Naive thymus-derived CD8-positive, alpha-beta T cell (primary cell): ENCODE measurements at regions not wholly inside any gene's neighbourhood (a gene's known extent, or its start where the extent isn't known, plus 50 kb on each side); places are given as distances from the start of the nearest gene placed in this dataset.

Experiments used
- ATAC-seq, 2 donors: fragments of 150-1000 bp; cut with Tn5 transposase in 1 of 2; sonication (Bioruptor Pico), chemical (Tn5 transposase) in 1 of 2; 1 replicate in 1 of 2; 2 replicates in 1 of 2; pipeline ENCODE4 v1.10.0; 2021; ENCODE audit warnings: mild to moderate bottlenecking in 2 of 2, moderate library complexity in 2 of 2
- POLR2A ChIA-PET: fragments of 350-600 bp; sonication (Branson Sonifier 250); formaldehyde crosslinking; loops from one replicate; lab custom pipeline; 2021; ENCODE audit warnings: antibody characterized with exemption; lab: Charles Lee
- DNase-seq, 10 donors: peaks; one replicate each; pipeline versions ENCODE4 v3.0.0 to v3.0.0-alpha.2; 2020 to 2022
- H3K27ac Mint-ChIP-seq, 10 donors: one replicate each; pipeline ENCODE4 v1.8.0; 2020 to 2022; ENCODE audit warnings: mild to moderate bottlenecking in 10 of 10, mixed read lengths in 10 of 10, moderate library complexity in 4 of 10, inconsistent platforms in 1 of 10
- H3K27me3 Mint-ChIP-seq, 5 donors: one replicate each; pipeline ENCODE4 v1.8.0; 2021 to 2022; ENCODE audit warnings: mixed read lengths in 5 of 5
- H3K36me3 Mint-ChIP-seq, 3 donors: one replicate each; pipeline ENCODE4 v1.8.0; 2020 to 2022; ENCODE audit warnings: mixed read lengths in 3 of 3, mild to moderate bottlenecking in 2 of 3, inconsistent platforms in 1 of 3
- H3K4me1 Mint-ChIP-seq, 4 donors: one replicate each; pipeline ENCODE4 v1.8.0; 2021 to 2022; ENCODE audit warnings: mixed read lengths in 4 of 4
- H3K4me3 Mint-ChIP-seq, 10 donors: one replicate each; pipeline ENCODE4 v1.8.0; 2020 to 2022; ENCODE audit warnings: mild to moderate bottlenecking in 10 of 10, mixed read lengths in 10 of 10, moderate library complexity in 6 of 10, inconsistent platforms in 1 of 10
- H3K9me3 Mint-ChIP-seq, 9 donors: one replicate each; pipeline ENCODE4 v1.8.0; 2020 to 2022; ENCODE audit warnings: mixed read lengths in 9 of 9, mild to moderate bottlenecking in 3 of 9, inconsistent platforms in 1 of 9, moderate library complexity in 1 of 9

DNA sequence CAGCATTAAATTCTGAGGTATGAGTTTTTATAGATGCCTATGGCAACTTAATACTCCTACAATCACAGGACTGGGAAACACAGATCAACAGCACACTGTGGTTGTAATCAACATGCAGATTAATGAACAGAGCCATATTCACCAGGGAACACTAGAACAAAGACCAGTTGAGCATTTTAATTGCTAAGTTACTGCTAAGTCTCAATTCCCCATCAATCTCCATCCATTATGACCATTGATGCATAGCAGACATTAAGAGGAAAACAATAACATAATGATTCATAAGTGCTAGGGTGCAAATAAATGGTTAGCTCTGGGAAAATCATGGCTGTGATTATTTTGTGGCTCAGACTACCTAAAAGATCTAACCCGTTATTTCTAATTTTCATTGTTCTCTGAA lies 505.6 kb downstream of the TRHDE start:
- Mint-ChIP-seq H3K9me3 (peaks cover 0 to 24% (median 4%) of the 10 kb centered on the region in 9 donors), H3K36me3 (no peaks in the 10 kb centered on the region), H3K4me1 (no peaks in the 10 kb centered on the region), H3K27me3 (no peaks in the 10 kb centered on the region), H3K4me3 (no peak overlapping the region), H3K27ac (no peak overlapping the region)
- DNase-seq (no peak), ATAC-seq (no peak)
- POLR2A ChIA-PET = no interaction called here

DNA sequence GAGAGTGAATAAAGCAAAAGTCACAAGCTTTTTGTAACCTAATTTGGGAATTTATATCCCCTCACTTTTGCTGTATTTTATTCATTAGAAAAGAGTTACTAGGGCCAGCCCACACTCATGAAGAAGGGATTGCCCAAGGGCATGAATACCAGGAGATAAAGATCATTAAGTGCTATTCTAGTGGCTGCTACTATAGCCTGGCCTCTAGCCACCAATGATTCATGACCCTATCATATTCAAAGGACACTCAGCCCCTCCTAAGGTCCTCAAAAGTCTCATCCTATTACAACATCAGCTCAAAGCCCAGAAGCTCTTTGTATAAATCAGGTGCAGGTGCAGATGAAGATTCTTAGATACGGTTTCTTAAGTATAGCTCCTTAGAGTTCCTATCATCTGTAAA lies 518.1 kb downstream of the TRHDE start:
- POLR2A ChIA-PET = no interaction called here
- ATAC-seq (no peak), DNase-seq (no peak)
- no peaks in the 10 kb centered on the region for H3K4me1 Mint-ChIP-seq
- H3K27me3 Mint-ChIP-seq = peaks cover 0 to 3% (median 0%) of the 10 kb centered on the region in 5 donors
- no peak overlapping the region for H3K4me3 Mint-ChIP-seq
- H3K36me3 Mint-ChIP-seq = no peaks in the 10 kb centered on the region
- H3K9me3 Mint-ChIP-seq = peaks cover 0 to 16% (median 5%) of the 10 kb centered on the region in 9 donors
- no peak overlapping the region for H3K27ac Mint-ChIP-seq

DNA sequence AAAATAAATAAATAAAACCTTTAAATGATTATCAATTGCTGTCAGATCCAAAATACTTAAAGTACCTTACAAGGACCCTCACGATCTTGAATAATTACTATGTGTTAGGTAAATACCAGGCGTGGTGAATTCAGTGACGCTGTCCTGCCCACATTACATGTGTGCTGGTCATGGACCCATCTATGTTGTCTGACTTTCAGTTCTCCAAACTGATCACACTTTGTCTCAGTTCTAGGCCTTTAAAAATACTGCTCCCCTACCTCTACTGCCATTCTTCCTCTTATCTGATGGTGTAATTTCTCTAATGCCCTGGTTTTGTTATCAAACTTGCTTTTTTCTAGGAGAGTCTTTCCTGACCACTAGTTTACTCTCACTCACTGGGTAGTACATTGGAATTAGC lies 520.7 kb downstream of the TRHDE start:
- peaks cover 4 to 27% (median 14%) of the 10 kb centered on the region in 9 donors for H3K9me3 Mint-ChIP-seq
- no peak overlapping the region for H3K27ac Mint-ChIP-seq
- no peaks in the 10 kb centered on the region for H3K4me1 Mint-ChIP-seq
- DNase-seq (no peak), ATAC-seq (no peak)
- no peaks in the 10 kb centered on the region for H3K36me3 Mint-ChIP-seq
- H3K27me3 Mint-ChIP-seq = peaks cover 0 to 3% (median 0%) of the 10 kb centered on the region in 5 donors
- H3K4me3 Mint-ChIP-seq = no peak overlapping the region
- POLR2A ChIA-PET = no interaction called here

DNA sequence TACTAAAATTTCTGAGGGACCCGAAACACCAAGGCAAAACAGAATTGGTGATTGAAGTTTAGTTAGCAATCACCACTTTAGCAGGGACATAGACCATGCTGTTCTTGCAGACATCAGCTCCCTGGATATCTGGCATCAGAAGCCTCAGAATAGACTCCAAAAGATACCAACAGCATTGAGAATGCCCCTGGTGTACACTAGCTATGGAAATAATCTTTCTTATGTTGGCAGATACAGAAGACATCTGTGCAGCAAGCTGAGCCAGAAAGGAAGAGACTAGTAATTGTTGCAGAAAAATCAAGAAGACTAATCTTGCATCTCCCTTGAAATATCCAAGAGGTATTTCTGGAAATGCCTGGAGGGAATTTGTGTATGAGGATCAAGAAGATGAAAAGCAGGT lies 521.6 kb downstream of the TRHDE start:
- peaks cover 0 to 3% (median 0%) of the 10 kb centered on the region in 5 donors for H3K27me3 Mint-ChIP-seq
- no peak for DNase-seq
- H3K4me3 Mint-ChIP-seq = no peak overlapping the region
- peaks cover 6 to 27% (median 16%) of the 10 kb centered on the region in 9 donors for H3K9me3 Mint-ChIP-seq
- no peaks in the 10 kb centered on the region for H3K36me3 Mint-ChIP-seq
- POLR2A ChIA-PET = no interaction called here
- ATAC-seq = no peak
- H3K4me1 Mint-ChIP-seq = no peaks in the 10 kb centered on the region
- H3K27ac Mint-ChIP-seq = no peak overlapping the region

DNA sequence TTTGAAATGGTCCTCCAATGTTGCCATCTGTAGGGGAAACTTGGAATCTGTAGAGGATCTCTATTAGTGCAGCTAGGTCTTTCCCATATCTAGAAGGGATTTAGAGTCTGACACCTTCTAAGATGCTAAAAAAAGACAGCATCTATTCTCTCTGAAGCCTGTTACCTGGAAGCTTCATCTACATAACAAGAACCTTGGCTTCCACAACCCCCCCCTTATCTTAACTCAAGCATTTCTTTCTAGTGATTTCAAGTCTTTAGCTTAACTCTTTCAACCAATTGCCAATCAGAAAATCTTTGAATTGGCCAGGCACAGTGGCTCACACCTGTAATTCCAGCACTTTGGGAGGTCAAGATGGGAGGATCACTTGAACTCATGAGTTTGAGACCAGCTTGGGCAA lies 543.3 kb downstream of the TRHDE start:
- H3K27ac Mint-ChIP-seq = no peak overlapping the region
- POLR2A ChIA-PET = no interaction called here
- no peaks in the 10 kb centered on the region for H3K27me3 Mint-ChIP-seq
- ATAC-seq = no peak
- no peaks in the 10 kb centered on the region for H3K4me1 Mint-ChIP-seq
- no peak for DNase-seq
- no peak overlapping the region for H3K4me3 Mint-ChIP-seq
- peaks cover 0 to 8% (median 0%) of the 10 kb centered on the region in 3 donors for H3K36me3 Mint-ChIP-seq
- peaks cover 0 to 73% (median 28%) of the 10 kb centered on the region in 9 donors for H3K9me3 Mint-ChIP-seq

DNA sequence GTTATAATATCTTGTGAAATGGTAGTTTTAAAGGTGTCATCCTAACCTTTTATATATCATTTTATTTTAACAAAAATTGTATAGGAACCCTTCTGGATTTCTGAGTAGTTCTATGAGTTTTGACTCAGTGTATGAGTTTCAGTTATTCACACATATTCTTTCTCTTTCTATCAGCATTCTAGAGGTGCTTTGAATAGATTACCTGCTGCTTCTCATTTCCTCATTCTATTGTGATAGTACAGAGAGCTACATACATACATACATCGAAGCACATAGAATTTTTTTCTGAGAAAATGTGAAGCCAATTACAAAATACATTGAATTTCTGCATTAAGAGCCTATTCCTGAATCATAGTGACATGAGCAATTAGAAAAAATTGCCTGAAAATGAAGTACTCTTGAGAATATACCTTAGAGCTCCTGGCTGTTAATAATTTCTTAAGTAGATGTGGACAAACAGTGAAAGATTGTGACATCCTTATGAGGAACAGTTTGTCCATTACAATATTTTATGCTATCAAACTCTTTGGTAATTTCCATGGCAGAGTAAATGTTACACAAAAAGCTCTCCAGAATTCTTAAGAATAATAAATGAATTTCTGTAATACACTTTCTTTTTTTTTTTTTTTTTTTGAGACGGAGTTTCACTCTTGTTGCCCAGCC lies 556.6 kb downstream of the TRHDE start:
- no peaks in the 10 kb centered on the region for H3K36me3 Mint-ChIP-seq
- no peaks in the 10 kb centered on the region for H3K27me3 Mint-ChIP-seq
- POLR2A ChIA-PET = no interaction called here
- DNase-seq (no peak), ATAC-seq (no peak)
- peaks cover 2 to 32% (median 7%) of the 10 kb centered on the region in 9 donors for H3K9me3 Mint-ChIP-seq
- no peak overlapping the region for H3K27ac Mint-ChIP-seq
- no peak overlapping the region for H3K4me3 Mint-ChIP-seq
- no peaks in the 10 kb centered on the region for H3K4me1 Mint-ChIP-seq

DNA sequence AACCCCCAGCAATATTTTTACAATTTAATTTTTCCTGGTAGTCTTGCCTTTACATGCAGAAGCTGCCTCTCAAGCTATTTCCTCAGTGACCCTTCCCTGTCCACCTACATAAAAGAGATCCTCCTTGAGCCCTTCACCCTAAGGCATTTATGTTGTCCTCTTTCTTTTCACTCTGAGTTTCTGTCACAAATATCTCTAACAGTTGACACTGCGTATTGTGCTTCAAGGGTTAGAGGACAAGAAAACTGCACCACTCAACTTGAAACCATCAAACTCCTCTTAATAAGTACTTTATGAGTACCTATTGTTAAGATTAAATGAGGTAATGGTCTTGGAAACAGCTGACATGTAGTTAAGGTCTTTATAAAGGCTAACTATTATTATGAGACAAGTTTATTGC lies 557.7 kb downstream of the TRHDE start:
- no peaks in the 10 kb centered on the region for H3K27me3 Mint-ChIP-seq
- POLR2A ChIA-PET = no interaction called here
- H3K4me3 Mint-ChIP-seq = no peak overlapping the region
- no peaks in the 10 kb centered on the region for H3K36me3 Mint-ChIP-seq
- DNase-seq (no peak), ATAC-seq (no peak)
- H3K4me1 Mint-ChIP-seq = no peaks in the 10 kb centered on the region
- H3K27ac Mint-ChIP-seq = no peak overlapping the region
- H3K9me3 Mint-ChIP-seq = peaks cover 2 to 26% (median 6%) of the 10 kb centered on the region in 9 donors

DNA sequence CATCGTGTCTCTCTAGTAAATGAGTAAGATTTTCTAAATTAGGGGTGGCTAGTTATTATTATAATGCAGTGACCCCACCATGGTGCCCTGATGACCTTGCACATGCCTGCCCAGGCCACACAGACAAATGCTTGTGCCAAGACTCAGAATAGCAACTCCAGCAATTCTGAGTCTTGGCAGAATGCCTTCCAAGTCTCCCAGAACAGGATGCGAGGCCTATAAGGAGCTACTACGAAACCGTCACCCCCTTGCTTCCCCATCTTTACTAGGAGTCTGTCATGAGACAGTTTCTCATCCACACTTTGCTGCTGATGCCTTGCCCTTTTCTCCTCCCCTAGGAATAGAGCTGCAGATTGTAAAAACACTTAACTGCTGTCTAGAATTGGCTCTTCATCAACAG lies 559.9 kb downstream of the TRHDE start:
- ATAC-seq = no peak
- H3K27ac Mint-ChIP-seq = no peak overlapping the region
- no peak overlapping the region for H3K4me3 Mint-ChIP-seq
- DNase-seq = no peak
- no peaks in the 10 kb centered on the region for H3K27me3 Mint-ChIP-seq
- H3K9me3 Mint-ChIP-seq = peaks cover 0 to 14% (median 2%) of the 10 kb centered on the region in 9 donors
- POLR2A ChIA-PET = no interaction called here
- H3K36me3 Mint-ChIP-seq = no peaks in the 10 kb centered on the region
- H3K4me1 Mint-ChIP-seq = no peaks in the 10 kb centered on the region

DNA sequence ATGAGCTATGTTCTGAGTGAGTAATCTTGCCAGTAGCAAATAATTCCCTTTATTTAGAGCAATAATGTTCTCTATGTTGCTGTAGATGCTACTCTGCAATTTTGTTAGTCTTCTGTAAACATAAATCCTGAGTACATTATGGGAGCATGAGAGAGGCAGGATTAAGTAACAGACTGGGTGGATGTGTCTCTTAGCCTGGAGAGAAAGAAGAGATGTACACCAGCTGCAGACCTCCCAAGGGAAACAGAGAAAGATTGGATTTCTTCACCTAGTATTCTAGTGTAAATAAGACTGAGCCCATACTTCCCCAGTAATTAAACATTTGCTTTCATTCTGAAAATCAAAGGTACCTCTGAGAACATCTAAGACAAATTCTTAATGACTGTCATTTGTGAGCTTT lies 564.0 kb downstream of the TRHDE start:
- ATAC-seq (no peak), DNase-seq (no peak)
- Mint-ChIP-seq H3K27ac (no peak overlapping the region), H3K4me3 (no peak overlapping the region), H3K4me1 (no peaks in the 10 kb centered on the region), H3K9me3 (peaks cover 0 to 14% (median 3%) of the 10 kb centered on the region in 9 donors), H3K36me3 (no peaks in the 10 kb centered on the region), H3K27me3 (no peaks in the 10 kb centered on the region)
- POLR2A ChIA-PET = no interaction called here

DNA sequence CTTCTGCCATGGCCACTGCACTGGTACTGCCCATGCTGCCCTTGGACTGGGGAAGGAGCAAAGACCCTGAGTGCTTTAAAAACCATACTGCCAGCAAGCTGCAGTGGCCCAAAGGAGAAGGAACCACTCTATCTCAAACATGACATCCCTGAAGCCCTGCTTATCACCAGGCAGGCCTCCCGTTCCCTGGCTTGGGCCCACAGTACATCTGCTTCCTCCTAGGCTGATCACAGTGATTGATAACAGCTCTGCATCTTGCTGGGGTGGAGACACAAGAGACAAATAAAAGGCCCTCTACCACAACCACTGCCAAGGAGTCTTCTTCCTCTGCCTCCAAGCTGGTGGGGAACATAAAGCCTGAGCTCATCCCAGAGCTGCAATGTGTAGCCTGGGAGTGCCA lies 567.5 kb downstream of the TRHDE start:
- Mint-ChIP-seq H3K36me3 (no peaks in the 10 kb centered on the region), H3K4me1 (no peaks in the 10 kb centered on the region), H3K27me3 (no peaks in the 10 kb centered on the region), H3K9me3 (peaks cover 0 to 30% (median 13%) of the 10 kb centered on the region in 9 donors), H3K4me3 (no peak overlapping the region), H3K27ac (no peak overlapping the region)
- ATAC-seq (no peak), DNase-seq (no peak)
- POLR2A ChIA-PET = no interaction called here

DNA sequence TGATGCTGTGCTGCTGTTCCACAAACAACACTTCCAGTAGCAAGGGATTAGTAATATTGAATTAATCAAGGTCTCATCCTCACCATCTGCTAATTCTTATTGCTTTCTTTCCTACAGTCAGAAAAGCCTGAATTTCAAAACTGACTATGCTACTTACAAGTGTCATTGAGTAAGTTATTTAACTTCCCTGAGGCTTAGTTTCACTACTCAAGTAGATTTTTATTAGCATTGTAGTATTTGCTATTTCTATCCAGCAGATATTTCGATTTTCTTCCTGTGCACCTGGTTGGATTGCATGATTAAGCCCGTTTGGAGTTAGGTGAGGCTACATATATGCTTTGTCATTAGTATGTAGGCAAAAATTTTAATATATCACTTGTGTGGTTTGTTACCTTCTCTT lies 591.5 kb downstream of the TRHDE start:
- no peaks in the 10 kb centered on the region for H3K36me3 Mint-ChIP-seq
- H3K4me3 Mint-ChIP-seq = no peak overlapping the region
- no peak overlapping the region for H3K27ac Mint-ChIP-seq
- H3K4me1 Mint-ChIP-seq = no peaks in the 10 kb centered on the region
- DNase-seq = no peak
- no peaks in the 10 kb centered on the region for H3K27me3 Mint-ChIP-seq
- no peak for ATAC-seq
- POLR2A ChIA-PET = no interaction called here
- H3K9me3 Mint-ChIP-seq = peaks cover 3 to 23% (median 11%) of the 10 kb centered on the region in 9 donors

DNA sequence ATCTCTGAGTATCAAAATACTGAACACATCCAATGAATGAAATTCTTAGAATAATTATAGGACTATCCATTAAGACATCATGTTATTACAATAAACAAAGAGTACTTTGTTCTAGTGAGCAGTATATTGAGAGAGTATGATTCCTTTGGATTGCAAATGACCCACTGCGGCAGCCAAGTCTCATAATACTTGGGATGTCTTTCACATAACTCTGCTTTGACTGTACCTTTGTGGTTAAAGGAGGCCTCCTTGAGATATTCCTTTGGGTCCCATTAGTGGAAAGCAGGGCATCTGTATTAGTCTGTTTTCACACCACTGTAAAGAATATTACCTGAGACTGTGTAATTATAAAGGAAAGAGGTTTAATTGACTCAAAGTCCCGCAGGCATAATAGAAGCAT lies 593.8 kb downstream of the TRHDE start:
- ATAC-seq = no peak
- no peak for DNase-seq
- H3K27me3 Mint-ChIP-seq = no peaks in the 10 kb centered on the region

DNA sequence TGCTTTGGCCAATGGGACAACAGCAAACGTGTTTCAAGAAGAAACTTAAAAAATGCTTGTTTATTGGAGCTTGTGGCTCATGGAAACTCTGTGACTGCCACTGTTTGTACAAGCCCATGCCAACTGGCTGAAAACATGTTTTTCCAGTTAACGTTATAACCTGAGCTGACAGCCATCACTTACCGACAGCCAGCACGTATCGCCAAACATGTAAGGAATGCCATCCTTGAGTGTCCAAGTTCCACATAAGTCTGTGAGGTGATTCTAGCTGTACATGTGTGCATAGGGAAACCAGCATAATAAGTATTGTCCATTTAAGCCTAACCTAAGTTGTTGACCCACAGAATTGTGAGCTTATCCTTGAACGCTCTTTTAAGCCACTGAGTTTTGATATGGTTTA lies 596.9 kb downstream of the TRHDE start:
- no peak overlapping the region for H3K4me3 Mint-ChIP-seq
- ATAC-seq = no peak

More for the DNA sequence above, 593.8 kb downstream of the TRHDE start:
- no peak overlapping the region for H3K27ac Mint-ChIP-seq
- POLR2A ChIA-PET = no interaction called here
- H3K4me3 Mint-ChIP-seq = no peak overlapping the region
- H3K4me1 Mint-ChIP-seq = no peaks in the 10 kb centered on the region
- peaks cover 0 to 19% (median 10%) of the 10 kb centered on the region in 9 donors for H3K9me3 Mint-ChIP-seq
- no peaks in the 10 kb centered on the region for H3K36me3 Mint-ChIP-seq

More for the DNA sequence above, 596.9 kb downstream of the TRHDE start:
- H3K36me3 Mint-ChIP-seq = no peaks in the 10 kb centered on the region
- H3K4me1 Mint-ChIP-seq = no peaks in the 10 kb centered on the region
- no peak overlapping the region for H3K27ac Mint-ChIP-seq
- no peaks in the 10 kb centered on the region for H3K27me3 Mint-ChIP-seq
- POLR2A ChIA-PET = no interaction called here
- peaks cover 0 to 26% (median 9%) of the 10 kb centered on the region in 9 donors for H3K9me3 Mint-ChIP-seq
- DNase-seq = no peak
